Gastrocnemius medialis (tissue), 4 donors: ENCODE measurements at regions not wholly inside any gene's neighbourhood (a gene's known extent, or its start where the extent isn't known, plus 50 kb on each side); places are given as distances from the start of the nearest gene placed in this dataset.
"Not testable (repeated sequence)": the region's sequence is repeated elsewhere in the genome, so short reads cannot be mapped to it uniquely, and the experiment has no call there.

Source experiments
- ATAC-seq, 2 donors: fragments of 150-250 bp; one replicate each; pipeline ENCODE4 v1.9.1; 2016
- DNase-seq, 2 donors: peaks; one replicate each; pipeline ENCODE4 v3.0.0-alpha.2; 2019
- H3K27ac ChIP-seq, 4 donors: fragments of 200-600 bp; sonication (generic); 1 replicate in 1 of 4; 2 replicates in 3 of 4; pipeline ENCODE4 v1.5.1; 2016 to 2018; ENCODE audit warnings: mild to moderate bottlenecking in 2 of 4, moderate library complexity in 1 of 4
- H3K27me3 ChIP-seq, 3 donors: fragments of 200-600 bp; sonication (generic) in 2 of 3; 1 replicate in 1 of 3; 2 replicates in 2 of 3; pipeline versions ENCODE4 v1.5.1 to v1.6.0; 2016 to 2019; ENCODE audit warnings: mild to moderate bottlenecking in 1 of 3, moderate library complexity in 1 of 3
- H3K36me3 ChIP-seq, 2 donors: fragments of 200-600 bp; sonication (generic) in 1 of 2; one replicate each; pipeline ENCODE4 v1.5.1; 2017 to 2018
- H3K4me1 ChIP-seq, 2 donors: fragments of 200-600 bp; sonication (generic) in 1 of 2; one replicate each; pipeline ENCODE4 v1.5.1; 2016 to 2017; ENCODE audit warnings: mild to moderate bottlenecking in 2 of 2
- H3K4me3 ChIP-seq, 4 donors: fragments of 200-600 bp; sonication (generic) in 3 of 4; 1 replicate in 1 of 4; 2 replicates in 3 of 4; pipeline ENCODE4 v1.5.1; 2016 to 2019; ENCODE audit warnings: mild to moderate bottlenecking in 2 of 4
- H3K9me3 ChIP-seq, 3 donors: fragments of 200-600 bp; sonication (generic) in 2 of 3; 1 replicate in 1 of 3; 2 replicates in 2 of 3; pipeline ENCODE4 v1.5.1; 2016 to 2019
- POLR2A ChIP-seq, 2 donors: fragments of 450-650 bp; IDR thresholded peaks; one replicate each; pipeline ENCODE4 v1.6.1; 2017; ENCODE audit warnings: antibody characterized with exemption in 2 of 2, mild to moderate bottlenecking in 2 of 2, moderate library complexity in 2 of 2
- in situ Hi-C, 4 donors: fragments of 200-750 bp; cut with MboI; loops; one replicate each; pipeline versions ENCODE4 v1.15.0 to v1.8.0; 2017; ENCODE audit warnings: low sequenced_read_pairs in 4 of 4
- intact Hi-C: fragments of 100-400 bp; cut with DNase I; formaldehyde crosslinking; loops from one replicate; pipeline ENCODE4 v1.15.1; 2023; ENCODE audit warnings: low total_unique reads
- TF ChIP-seq, protein P1 (sequence below), 5 experiments: fragments of 450-650 bp in 3 of 5; fragments of 200-600 bp in 2 of 5; sonication (generic) in 2 of 5; IDR thresholded peaks in 4 of 5; conservative IDR thresholded peaks in 1 of 5; 1 replicate in 4 of 5; 2 replicates in 1 of 5; pipeline ENCODE4 v1.5.1; 2016 to 2019; ENCODE audit warnings: antibody characterized with exemption in 5 of 5, mild to moderate bottlenecking in 3 of 5, moderate library complexity in 3 of 5

DNA sequence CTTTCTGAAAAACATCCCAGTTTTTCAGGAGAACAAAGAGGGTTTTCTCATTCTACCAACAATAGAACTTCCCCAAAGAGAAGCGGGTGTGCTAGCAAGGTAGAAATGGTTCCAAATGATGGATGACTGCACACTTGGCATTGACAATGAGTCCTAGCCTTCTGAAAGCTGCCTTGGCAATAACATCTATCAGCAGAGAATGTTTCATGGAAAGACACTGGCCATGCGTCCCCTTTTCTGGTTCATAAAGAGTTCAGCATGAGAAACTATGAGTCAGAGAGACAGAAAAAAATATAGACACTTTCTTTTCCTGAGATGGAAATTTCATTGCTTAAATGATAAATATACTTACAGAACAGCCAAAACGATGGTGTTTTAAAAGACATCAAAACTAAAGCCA, 236.9 kb upstream of the PRKX start:
- Histone ChIP-seq H3K27ac (no peak overlapping the region), H3K4me1 (no peaks in the 10 kb centered on the region), H3K9me3 (no peaks in the 10 kb centered on the region), H3K27me3 (no peaks in the 10 kb centered on the region), H3K36me3 (no peaks in the 10 kb centered on the region), H3K4me3 (no peak overlapping the region)
- intact Hi-C loops (no loop called here), in situ Hi-C loops (no loop called here)
- no peak for ATAC-seq
- TF ChIP-seq, protein P1, sequence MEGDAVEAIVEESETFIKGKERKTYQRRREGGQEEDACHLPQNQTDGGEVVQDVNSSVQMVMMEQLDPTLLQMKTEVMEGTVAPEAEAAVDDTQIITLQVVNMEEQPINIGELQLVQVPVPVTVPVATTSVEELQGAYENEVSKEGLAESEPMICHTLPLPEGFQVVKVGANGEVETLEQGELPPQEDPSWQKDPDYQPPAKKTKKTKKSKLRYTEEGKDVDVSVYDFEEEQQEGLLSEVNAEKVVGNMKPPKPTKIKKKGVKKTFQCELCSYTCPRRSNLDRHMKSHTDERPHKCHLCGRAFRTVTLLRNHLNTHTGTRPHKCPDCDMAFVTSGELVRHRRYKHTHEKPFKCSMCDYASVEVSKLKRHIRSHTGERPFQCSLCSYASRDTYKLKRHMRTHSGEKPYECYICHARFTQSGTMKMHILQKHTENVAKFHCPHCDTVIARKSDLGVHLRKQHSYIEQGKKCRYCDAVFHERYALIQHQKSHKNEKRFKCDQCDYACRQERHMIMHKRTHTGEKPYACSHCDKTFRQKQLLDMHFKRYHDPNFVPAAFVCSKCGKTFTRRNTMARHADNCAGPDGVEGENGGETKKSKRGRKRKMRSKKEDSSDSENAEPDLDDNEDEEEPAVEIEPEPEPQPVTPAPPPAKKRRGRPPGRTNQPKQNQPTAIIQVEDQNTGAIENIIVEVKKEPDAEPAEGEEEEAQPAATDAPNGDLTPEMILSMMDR (IDR thresholded peaks at IDR 0.05 in 4 of 5, conservative IDR thresholded peaks at IDR 0.05 in 1 of 5), result no peak
- TF ChIP-seq POLR2A (IDR thresholded peaks at IDR 0.05), result no peak
- no peak for DNase-seq

DNA sequence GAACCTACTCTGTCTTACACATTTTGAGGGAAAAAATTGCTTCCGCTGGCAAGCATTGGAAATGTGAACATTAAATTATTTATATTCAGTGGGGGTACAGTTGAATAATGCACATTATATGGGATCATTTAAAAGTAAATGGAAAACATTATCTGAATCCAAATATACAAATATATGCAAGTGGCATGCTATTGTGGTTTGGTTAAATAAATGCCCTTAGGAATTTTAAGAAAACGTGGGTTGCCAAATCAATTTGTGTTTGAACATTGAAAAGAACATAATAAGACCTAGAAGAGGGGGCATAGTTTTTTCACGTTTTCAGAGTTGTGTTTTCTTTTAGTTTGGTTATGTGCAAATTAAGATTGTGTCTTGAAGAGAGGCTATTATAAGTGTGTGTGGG, 230.5 kb upstream of the PRKX start:
- Histone ChIP-seq H3K27ac (no peak overlapping the region), H3K4me3 (no peak overlapping the region), H3K27me3 (no peaks in the 10 kb centered on the region), H3K9me3 (no peaks in the 10 kb centered on the region), H3K4me1 (no peaks in the 10 kb centered on the region), H3K36me3 (no peaks in the 10 kb centered on the region)
- ATAC-seq (no peak), DNase-seq (no peak)
- intact Hi-C loops, result no loop called here
- TF ChIP-seq, protein P1 (IDR thresholded peaks at IDR 0.05 in 4 of 5, conservative IDR thresholded peaks at IDR 0.05 in 1 of 5), result no peak
- no peak for TF ChIP-seq POLR2A (IDR thresholded peaks at IDR 0.05)
- in situ Hi-C loops, result no loop called here

DNA sequence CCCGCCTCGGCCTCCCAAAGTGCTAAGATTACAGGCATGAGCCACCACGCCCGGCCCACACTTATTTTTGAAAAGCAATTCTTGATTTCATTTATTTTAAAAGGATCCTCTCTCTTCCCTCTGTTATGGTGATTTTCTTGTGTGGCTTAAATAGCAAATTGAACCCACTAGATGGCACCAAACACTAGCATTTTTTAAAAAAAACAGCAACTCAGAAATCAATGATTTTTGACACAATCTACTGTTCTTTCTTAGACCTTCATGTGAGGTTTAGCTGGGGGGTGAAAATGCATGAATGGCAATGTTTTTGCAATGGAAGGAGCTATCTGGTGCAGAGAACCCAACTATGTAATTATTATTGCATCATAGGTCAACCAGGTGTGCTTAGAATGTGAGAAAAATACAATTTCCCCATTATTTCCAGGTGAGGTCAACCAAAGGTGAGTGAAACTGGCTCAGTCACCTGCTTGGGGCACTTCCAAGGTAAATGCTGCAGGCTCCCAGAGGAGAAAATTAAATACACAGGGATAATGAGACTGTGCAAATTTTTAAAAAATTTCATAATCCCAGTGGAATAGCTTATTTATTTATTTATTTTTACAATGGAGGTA, 226.7 kb upstream of the PRKX start:
- intact Hi-C loops, result no loop called here
- Histone ChIP-seq H3K4me1 (no peaks in the 10 kb centered on the region), H3K4me3 (no peak overlapping the region), H3K36me3 (no peaks in the 10 kb centered on the region), H3K27me3 (no peaks in the 10 kb centered on the region), H3K27ac (no peak overlapping the region), H3K9me3 (no peaks in the 10 kb centered on the region)
- TF ChIP-seq POLR2A (IDR thresholded peaks at IDR 0.05), result no peak
- TF ChIP-seq, protein P1 (IDR thresholded peaks at IDR 0.05 in 4 of 5, conservative IDR thresholded peaks at IDR 0.05 in 1 of 5), result no peak
- in situ Hi-C loops, result no loop called here
- no peak for DNase-seq
- no peak for ATAC-seq

DNA sequence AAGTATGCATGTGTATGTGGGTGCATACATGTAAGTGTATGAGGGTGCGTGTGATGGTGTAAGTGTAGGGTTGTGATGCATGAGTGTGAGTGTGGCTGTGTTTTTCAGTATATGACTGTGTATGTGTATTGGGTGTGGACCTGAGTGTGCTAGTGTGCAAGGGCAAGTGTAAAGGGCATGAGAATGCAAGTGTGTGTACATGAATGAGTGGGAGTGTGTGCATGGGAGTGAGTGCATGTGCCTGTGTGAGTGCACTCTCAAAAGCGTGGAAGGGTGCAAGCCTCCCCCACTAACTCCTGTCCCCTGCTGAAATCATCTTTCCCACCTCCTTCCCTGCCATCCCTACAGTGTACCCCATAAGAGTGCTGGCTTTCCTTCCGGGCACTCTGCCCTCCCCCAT, 225.1 kb upstream of the PRKX start:
- Histone ChIP-seq H3K27me3 (no peaks in the 10 kb centered on the region), H3K27ac (no peak overlapping the region), H3K4me3 (no peak overlapping the region), H3K9me3 (no peaks in the 10 kb centered on the region), H3K36me3 (no peaks in the 10 kb centered on the region), H3K4me1 (no peaks in the 10 kb centered on the region)
- intact Hi-C loops (no loop called here), in situ Hi-C loops (no loop called here)
- no peak for ATAC-seq
- DNase-seq, result no peak
- TF ChIP-seq POLR2A (IDR thresholded peaks at IDR 0.05), result no peak
- TF ChIP-seq, protein P1 (IDR thresholded peaks at IDR 0.05 in 4 of 5, conservative IDR thresholded peaks at IDR 0.05 in 1 of 5), result no peak

DNA sequence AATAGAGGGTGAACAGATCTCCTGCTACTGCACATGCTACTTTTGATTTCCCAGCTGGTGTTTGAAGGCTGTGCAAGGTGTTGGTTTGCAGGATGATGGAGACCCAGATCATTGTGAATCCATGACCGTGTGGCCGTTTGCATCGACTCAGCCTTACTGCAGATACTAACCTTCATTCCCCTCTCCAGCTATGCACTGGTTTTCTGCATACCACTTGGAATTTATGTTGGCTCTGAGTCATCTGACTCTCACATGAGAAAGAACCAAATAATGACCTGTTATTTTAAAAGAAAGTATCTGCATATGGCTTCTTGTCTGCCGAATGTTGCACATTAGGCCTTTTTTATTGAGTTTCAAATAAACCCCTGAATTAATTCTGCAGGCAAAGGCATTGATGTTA, 221.7 kb upstream of the PRKX start:
- H3K4me1 ChIP-seq, in situ Hi-C loops, H3K4me3 ChIP-seq, H3K27me3 ChIP-seq, DNase-seq, ATAC-seq, intact Hi-C loops, H3K27ac ChIP-seq, H3K9me3 ChIP-seq, H3K36me3 ChIP-seq: not testable (repeated sequence)

DNA sequence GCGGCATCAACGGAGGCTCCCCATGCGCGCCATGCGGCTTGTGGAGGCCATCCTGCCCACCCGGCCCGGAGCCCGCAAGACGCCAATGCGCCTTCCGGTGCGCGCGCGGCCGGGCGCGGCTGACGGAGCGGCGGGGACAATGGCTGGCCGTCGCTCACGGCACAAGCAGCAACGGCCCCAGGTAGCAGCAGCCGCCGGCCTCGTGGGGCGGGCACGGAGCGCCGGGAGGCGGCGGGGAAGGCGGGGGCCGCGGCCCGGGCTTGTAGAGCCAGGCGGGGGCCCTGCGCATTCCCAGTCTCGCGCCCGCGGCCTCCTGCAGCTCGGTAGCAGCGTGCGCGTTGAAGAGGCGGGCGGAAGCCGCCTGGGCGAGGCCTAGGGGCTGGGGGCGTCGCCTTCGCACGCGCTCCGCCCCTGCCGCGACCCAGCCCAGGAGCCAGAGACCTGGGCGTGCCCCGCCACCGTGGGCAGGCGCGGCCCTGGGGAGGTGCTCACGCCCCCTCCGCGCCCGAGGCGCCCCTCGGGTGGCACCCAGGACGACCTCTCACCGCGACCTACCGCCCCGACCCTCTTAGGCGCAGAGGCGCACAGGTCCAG, 207.1 kb upstream of the PRKX start:
- H3K27me3 ChIP-seq, ATAC-seq, H3K4me1 ChIP-seq, H3K9me3 ChIP-seq, H3K27ac ChIP-seq, in situ Hi-C loops, H3K4me3 ChIP-seq, DNase-seq, intact Hi-C loops, H3K36me3 ChIP-seq: not testable (repeated sequence)

DNA sequence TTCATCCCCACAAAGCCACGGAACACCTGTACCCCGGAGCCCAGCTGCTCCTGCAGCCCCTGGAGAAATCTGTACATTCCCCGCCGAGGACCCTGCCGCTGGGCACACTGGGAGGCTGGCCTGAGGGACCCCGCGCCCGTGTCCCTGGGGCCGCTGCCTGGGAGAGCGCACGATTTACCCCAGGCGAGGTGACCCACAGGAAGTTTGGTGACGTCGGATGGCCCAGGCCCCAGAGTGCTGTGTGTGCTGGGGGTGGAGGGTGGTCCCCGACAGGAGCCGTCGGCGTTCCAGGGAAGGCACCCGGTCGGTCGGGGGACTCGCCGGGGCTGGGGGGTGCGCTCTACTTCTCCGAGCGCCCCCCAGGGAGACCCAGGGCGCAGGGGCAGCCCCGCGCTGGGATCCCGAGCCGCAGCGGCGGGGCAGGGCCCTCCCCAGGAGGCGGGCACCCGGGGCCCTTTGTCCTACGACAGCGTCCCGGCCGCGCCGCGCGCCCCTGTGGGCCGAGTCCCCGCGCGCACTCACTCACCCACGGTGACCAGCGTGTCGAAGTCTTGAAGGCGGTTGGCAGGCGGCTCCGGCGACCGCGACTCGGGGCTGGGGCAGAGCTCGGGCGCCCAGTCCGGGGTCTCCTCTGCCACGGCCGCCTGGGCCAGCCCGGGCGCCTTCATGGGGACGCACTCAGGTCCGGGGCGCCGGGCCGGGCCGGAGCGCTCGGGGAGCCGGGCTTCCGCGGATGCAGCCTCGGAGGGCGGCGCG, 206.4 kb upstream of the PRKX start:
- H3K4me3 ChIP-seq, ATAC-seq, intact Hi-C loops, DNase-seq, H3K9me3 ChIP-seq, H3K36me3 ChIP-seq, H3K4me1 ChIP-seq, H3K27ac ChIP-seq, H3K27me3 ChIP-seq, in situ Hi-C loops: not testable (repeated sequence)

DNA sequence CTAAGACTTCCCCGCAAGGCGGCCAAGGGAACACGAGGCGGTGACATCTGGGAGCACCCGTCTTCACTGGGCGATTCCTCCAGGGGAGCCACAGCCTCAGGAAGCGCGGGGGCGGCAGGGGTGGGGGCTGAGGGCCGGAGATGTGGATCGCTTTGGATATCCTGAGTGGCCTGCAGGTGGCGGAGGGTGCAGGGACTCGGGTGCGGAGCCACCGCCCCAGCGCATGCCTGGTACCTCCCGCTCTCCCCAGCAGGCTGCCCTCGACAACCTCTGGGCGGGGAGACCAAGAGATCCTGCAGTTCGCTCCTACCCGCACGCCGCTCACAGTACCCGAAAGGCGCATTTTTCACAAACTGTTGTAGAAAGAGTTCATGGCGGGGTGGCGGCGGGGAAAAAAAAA, 201.4 kb upstream of the PRKX start:
- H3K36me3 ChIP-seq, intact Hi-C loops, H3K4me3 ChIP-seq, ATAC-seq, DNase-seq, H3K27ac ChIP-seq, H3K27me3 ChIP-seq, in situ Hi-C loops, H3K4me1 ChIP-seq, H3K9me3 ChIP-seq: not testable (repeated sequence)
